AG20443 (cell line): ENCODE measurements at regions not wholly inside any gene's neighbourhood (a gene's known extent, or its start where the extent isn't known, plus 50 kb on each side); places are given as distances from the start of the nearest gene placed in this dataset.

Experiments
- DNase-seq: peaks from one replicate; pipeline ENCODE4 v3.0.0; 2012; ENCODE audit warnings: low spot score, mixed read lengths

DNA sequence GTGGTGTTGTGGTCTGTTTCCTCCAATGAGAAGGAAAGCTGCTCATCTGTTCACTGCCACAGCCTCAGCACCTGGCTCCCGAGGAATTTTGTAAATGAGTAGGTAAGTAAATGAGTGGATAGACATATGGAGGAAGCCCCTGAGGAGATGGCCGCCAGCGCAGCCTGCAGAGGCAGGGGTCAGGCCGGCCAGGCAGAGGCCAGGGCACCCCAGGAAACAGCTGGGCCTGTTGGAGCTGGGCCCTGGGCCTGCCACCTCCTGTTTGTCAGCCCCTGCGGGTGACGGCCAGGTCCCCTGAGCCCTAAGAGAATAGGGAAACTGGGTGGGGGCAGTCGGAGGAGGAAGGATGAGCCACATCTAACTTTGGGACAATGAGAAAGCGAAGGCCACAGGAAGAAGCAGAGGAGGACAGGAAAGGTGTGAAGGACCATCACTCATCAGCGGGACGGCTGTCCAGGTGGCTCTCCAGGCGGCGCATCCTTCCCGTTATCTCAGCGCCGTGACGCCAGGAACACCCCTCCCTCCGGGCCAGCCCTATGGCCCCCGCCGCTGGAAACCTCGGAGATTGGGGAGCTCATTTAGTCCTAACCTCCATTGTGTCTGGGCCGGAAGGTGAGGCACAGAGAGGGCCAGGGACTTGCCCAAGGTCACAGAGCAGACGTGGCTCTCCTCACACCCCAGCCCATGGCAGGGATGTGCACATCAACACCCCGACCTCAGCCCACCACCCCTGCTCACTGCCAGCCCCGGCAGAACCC is 142.3 kb upstream of the UNC5B start:
- no peak for DNase-seq

DNA sequence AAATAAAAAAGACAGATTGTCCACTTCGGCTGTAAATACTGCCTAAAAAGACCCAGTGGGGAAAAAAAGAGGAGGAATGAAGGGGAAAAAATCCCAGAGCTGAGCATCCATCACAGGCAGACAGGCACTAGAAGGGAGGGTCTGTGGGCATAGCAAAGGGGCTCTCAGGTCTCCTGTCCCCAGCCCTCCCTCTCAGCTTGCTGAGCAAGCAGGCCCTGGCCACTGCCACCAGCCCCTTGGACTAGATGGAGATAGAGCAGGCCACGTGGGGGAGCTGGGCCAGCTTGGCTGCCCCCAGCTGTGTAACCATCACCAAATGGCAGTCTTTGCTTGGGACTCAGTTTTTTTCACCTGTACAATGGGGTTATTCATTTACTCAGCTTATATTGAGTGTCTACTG is 141.6 kb upstream of the UNC5B start:
- DNase-seq, result no peak

DNA sequence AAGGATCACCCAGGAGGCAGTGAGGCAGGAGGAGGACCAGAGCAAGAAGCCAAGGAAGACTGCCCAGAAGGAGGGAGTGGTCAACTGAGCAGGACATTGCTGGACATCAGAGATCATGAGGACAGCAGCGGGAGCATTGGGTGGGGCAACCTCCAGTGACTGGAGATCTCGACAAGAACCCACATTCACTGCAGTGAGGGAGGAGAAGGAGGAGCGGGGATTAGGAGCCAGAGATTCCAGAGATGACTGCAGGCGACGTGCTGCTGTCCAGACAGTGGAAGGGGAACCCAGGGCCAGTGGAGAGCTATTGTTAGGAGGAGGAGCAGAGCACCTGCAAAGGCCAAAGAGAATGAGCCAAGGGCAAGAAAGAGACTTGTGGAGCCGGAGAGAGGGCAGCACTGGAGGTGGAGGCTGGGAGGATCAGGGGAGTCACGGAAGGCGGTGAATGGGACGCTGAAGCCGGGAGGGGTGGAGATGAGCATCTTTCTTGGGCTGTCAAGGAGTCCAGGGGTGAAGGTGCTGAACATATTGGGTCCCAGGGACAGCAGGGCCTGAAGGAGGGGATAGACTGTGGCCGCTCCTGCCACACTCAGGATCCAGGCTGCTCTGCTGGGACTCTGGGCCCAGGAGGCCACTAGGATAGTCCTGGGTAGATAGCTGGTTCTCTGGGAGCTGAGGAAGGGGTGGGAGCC is 140.1 kb upstream of the UNC5B start:
- peak; percentile 32 for DNase-seq

DNA sequence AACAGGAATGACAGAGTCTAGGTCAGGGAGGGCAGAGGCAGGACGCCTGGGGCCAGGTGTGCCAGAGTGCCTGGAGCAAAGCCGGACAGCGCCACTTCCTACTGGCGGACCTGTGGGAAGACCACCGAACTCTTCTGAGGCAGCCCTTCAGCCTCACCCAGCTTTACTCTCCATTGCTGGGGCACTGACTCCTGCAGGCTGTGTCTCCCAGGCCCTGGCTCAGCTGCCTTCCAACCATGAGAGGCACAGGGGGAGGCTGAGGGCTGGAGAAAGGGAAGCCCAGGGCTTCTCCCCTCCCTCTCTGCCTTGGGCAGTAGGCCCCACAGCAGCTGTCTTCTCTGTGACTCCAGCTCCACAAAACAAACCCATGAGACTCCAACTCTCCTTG is 139.6 kb upstream of the UNC5B start:
- no peak for DNase-seq

DNA sequence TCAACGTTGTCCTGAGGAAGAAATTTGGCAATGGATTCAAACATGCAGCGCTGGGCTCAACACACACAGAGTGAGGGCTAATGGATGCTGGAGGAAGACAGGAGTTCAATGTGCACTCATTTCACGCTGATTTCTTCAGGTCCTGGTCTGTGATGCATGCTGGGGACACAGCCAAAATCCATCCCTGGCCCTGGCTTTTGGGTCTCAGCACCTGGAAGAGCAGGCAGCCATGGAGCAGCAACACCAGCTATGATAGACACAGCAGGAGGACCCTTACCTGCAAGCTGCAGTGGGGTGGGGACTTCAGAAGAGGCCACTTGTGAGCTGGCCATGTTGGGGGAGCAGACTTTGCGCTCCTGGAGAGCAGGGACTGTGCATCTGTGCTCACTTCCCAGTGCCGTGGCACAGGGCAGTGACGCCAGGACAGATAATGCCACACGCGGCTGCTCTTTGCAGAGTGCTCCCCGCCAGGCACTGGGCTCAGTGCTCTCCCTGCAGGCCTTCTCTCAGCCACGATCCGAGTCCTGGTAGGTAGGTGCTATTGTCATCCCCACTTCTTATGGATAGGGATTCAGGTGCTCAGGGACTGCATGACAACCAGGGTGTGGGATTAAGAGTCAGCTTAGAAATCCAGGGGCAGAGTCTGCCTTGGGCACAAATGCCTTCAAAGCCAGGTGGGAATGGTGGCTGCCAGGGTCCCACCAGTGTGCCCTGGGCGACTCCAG is 138.8 kb upstream of the UNC5B start:
- DNase-seq, result no peak

DNA sequence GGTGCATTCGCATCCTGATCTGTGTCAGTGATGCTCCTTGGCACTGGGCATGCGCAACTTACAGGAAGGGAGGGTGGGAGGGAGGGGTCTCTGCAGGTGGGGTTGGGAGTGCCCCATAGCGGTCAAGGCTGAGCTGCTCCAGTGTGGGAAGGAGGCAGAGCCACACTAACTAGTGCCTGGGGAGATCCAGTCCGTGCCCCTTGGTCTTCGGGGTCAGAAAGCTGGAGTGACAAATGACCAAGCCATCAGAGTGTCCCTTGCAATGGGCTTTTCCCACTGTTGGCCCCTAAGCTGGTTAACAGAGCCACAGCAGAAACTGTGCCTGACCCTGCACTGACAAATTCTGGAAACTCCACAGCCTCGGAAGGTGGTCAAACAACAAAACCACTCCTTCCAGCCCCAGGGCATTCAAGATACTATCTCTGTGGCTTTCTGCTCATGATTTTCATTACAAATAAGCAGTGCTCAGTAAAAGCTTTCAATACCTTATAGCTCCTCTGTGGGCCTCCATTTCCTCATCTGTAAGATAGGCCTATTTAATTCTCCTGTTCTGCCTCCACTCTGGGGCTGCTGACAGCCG is 138.1 kb upstream of the UNC5B start:
- DNase-seq, result no peak

DNA sequence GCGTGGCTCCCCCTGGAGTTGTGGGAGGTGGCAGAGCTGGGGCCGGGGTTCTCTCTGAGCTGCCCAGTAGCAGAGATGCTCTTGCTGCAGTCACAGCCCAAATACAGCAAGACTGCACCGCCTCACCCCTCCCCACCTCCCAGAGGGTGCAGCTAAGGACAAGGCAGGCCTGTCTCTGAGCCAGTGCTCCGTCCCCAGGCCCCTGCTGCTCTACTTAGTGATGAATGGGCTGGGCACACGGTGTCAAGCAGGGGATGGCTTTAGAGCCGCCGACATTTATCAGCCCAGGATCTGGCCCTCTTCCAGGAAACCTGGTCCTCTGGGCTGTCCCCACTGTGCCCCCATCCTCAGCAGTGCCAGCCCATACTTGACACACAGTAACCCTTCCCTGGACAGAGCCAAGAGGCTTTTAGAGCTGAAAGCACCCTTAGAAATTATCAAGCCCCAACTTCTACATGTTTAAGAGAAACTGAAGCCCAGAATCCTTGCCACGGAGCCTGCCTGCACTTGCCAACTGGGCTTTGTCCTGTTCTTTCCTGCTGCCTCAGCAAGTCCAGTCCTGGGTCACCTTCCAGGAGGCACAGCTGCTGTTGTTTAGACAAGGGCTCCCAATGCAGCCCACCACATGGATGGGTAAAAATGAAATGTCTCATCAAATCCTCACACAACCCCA is 137.1 kb upstream of the UNC5B start:
- DNase-seq, result no peak

DNA sequence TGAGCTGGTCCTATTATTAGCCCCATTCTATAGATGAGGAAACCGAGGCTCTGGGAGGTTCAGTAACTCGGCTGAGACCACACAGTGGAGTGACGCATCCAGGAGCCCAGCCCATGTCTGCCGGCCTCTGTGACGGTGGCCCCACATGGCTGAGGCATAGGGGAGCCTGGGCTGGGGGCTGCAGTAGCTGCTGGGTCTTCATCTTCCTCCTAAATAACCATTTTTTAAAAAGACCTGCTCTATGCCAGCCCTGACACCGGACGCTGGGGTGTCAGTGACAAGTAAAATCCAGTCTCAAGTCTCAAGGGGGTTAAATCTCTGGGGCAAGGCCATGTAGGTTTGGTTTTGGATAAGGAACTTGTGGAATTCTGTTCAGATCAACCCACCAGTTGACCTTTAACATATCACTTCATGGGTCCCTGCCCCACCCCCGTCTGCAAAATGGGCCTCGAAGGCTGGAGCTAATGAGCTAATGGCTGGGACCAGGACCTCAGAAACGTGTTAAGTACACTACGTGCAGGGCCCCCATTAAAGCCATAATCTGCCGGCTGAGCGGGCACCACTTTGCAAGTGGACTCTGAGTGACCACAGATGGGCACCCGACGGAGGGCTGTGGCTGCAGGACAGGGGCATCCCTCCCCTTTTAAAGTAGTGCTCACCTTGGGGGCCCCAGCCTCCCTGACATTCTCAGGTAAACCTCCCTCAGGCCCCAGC is 136.5 kb upstream of the UNC5B start:
- no peak for DNase-seq

DNA sequence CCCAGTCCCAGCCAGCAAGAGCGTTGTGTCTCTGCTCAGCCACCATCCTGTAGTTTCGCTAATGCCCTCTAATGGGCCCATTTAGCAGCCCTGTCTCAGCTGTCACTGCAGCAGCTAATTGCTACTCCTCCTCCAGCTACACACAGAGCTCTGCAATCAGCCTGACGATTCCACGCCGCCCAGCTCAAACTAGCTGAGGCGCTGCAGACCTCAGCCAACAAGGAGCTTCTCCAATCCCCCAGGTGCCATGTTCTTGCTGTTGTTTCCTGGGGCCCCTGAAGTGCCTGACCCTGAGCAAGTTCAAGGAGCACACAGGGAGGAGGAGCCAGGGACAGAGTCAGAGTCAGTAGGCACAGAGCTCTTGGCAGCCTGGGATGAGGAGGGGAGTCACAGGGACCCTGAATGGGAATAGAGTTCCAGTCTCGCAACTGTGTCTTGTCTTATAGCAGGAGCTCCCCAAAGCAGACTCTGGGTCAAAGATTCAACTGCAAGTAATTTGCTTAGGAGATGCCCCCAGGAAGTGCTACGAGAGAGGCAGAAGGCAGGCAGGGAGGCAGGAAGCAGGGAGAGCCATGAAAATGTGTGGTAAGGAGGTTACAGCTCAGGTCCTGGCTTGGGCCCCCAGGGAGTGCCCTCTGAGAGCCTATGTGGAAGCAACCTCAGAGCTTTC is 135.8 kb upstream of the UNC5B start:
- DNase-seq, result no peak

DNA sequence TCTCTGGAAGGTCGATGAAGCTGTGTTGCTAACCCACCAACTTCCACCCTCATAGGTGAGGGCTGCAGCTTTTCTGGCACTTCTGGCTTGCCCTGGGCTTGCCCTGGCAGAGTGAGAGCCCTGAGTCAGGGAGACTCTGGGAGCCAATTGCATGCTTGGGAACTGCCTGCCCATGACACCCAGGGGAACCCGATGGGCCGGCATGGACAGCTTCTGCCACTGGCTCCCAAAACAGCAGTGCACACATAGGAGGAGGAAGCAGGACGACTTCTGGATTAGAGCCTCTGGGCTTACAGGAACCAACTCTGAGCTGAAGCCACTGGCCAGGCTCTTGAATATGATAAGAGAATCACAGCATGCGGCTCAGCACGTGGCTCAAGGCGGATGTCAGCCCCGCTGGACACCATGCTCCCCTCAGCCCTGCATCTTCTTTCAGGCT is 135.2 kb upstream of the UNC5B start:
- no peak for DNase-seq

DNA sequence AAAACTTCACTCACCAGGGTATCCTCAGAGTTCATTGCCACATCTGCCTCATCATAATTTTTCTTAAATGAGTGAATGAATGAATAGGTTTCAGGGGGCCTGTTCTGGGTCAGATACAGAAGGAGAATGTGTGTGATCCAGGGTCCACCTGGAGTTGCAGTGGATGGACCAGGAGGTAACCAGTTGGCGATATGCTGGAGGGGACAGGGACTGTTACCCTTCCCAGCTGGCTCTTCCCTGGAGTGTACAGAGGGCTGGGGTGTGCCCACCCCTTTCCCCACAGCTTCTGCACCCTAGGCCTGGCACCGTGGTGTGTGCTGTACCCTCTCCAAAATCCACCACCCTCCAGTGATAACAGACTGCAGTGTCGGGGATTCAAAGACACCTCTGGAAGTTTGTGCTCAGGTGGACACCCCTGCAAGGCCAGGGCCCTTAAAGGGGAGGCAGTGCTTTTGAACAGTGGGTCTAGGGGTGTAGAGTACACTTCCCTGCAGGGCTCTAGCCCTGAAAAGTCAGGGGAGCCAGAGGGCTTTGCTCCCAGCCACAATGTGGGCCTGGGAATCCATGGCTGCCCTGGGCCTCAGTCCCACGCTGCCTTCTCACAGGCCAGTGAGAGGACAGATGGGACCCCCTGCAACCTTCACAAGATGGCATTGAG is 134.4 kb upstream of the UNC5B start:
- no peak for DNase-seq

DNA sequence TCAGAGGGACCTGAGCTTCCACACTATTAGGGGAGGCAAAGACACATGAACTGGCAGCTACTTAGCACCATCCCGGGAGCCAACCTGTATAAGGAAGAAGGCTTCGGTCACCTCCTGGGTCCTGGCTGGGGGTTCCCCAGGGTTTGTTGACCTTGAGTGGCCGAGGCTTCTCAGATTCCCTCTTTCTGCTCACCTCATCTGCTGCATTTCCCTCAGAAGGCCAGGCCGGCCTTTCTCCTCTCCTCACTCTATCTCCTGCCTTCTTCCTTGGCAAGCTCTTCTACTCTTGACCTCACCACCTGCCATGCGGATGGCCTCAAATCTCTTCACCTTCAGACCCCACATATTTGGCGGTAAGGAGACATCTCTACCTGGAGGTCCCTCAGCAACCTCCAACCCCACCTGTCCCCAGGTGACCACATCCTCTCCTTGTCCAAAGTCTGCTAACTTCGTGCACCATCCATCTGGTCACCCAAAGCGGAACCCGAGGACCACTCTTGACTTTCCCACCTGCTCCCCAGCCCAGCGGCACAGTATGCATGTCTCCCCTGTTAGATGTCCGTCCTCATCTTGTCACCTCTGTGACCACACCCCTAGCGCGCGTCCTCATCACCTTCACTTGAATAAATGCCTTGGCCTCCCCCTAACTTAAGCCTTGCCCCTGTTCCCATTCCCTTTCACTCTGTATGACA is 133.8 kb upstream of the UNC5B start:
- DNase-seq, result no peak

DNA sequence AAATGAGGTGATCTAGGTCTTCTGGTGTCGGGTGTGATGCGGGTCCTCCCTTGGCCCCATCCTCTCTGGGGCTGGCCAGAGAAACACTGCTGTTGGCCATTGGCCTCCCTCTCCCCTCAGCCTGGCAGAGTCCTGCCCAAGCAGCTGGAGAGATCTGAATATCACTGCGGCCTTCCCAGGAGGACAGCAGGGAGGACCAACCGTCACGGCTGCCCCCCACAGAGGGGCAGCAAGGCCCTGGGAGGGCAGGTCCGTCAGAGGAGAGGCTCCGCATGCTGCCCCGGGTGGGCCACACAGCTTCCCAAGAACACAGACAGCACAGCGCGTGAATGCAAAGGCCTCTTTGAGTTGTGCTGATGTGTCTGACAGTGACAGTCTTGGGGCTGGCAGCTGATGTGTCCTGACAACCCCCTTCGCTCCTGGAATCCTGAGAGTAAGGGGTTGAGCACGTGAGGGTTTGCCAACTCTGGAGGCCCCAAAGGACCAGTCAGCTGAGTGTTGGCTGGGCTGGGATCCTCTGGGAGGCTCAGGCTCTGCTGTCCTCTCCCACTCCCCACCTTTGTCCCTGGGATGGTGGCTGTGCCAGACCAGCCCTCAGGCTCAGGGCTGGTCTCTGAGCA is 132.5 kb upstream of the UNC5B start:
- no peak for DNase-seq

DNA sequence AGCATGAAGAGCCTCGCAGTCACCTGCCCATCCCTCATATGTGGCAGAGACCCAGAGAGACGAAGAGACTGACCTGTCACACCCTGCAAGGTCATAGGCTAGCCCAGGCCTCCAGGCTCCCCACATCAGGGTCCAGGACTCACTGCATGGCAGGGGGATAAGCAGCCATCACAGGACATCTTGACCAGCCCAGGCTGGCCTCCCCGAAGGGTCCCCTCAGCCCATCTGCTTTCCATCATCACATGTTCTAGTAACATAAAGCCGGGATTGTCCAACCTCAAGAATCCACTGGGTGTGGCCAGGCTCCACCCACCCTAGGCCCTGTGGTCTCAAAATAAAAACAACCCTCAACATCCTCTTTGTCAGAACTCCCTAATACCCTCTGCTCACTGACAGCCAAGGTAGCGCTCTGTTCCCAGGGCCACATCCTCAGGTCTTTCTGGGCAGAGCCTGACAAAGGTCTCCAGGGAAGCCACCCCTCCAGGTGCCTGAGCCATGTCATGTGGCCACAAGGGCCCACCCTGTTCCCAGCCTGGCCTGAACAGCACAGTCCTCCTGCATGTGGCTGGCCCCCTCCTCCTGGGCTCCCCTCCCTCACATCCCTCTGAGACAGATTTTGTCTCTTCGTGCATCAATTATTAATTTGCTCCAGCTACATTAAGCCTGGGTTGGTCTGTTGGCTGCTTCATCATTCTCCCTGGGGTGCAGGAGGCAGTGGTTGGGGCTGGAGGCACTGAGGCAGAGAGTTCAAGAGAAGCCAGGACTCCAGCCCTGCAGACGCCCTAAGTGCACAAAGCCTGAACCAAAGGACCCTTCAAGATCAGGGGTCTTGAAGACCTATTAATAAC is 131.8 kb upstream of the UNC5B start:
- DNase-seq, result no peak

DNA sequence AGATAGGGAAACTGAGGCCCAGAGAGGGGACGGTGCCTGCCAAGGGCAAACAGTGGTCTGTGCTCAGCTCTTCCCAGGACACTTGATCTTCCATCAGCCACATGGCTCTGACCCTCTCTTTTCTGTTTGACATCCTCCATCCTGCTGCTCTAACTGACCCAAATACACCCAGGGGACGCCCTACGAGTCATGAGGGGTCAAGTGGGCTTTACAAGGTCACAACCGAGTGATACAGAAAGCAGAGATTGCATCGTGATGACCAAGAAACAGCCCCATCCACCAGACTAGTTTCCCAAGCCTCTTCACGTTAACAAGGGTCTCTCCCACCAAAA is 131.2 kb upstream of the UNC5B start:
- no peak for DNase-seq

DNA sequence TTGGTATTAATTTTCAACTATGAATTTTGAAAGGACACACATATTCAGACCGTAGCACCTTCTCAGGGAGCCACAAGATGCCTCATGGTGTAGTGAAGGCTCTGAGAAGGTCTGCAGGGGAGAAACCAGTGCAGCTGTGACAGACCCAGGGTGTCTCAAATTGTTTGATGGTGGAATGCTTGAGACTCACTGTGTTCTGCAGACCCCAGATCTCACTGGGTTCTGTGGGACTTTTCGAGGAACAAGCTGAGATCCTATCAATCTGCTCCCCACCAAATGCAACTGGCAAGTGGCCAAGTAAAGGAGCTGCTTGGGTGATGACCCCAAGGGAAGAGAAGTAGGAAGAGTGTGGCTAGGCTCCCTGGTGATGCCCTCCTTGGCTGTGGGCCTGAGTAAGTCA is 130.5 kb upstream of the UNC5B start:
- no peak for DNase-seq

DNA sequence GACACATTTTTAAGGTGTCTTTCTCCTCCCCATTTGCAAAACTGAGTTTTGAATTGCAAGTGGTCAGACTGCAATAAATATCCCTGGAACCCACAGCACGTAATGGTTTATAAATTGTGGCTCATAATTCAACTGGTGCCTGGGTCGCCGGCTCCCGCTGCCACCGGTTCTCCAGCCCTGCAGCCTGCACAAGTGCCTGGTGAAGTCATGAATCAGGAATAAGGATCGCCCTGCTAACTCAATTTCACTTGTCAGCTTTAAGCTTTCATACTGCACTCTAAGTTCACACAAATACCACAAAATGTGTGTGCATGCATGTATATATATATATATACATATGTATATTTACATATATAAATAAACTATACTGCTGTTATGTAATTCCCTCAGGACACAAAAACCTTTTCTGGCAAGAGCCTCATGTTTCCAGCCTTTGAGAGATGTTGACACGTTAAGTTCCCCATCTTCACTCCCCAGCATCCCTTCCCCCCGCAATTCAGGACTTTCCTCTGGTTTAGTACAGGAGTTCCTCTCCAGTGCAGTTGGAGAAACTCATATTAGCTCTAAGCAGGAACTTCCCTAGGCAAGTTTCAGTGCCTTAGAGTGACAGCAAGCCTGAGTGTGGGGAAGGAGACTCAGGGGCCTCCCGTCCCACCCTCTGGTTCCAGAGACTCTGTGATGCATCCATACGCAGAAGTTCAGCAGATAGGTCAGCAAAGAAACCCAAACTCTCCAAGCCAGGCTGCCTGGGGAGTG is 129.2 kb upstream of the UNC5B start:
- DNase-seq, result no peak

DNA sequence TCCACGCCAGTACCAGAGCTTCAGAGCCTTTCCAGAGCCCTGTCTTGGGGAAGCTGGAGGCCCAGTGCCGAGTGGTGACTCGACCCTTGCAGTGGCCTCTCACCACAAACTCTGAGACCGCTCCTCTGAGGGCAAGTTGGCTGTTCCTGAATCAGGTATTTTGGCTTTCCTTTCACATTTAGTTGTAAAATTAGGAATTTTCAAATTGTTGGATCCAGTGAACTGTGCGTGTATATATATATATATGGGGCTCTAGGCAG is 128.7 kb upstream of the UNC5B start:
- DNase-seq, result no peak
